Muscle layer of colon (tissue), 2 donors: ENCODE measurements at regions not wholly inside any gene's neighbourhood (a gene's known extent, or its start where the extent isn't known, plus 50 kb on each side); places are given as distances from the start of the nearest gene placed in this dataset.

Experiments used
- H3K27ac ChIP-seq: one replicate; pipeline ENCODE4 v1.7.0; 2013; ENCODE audit warnings: low read depth, mild to moderate bottlenecking, low read length, moderate library complexity
- H3K27me3 ChIP-seq, 2 donors: one replicate each; pipeline ENCODE4 v1.7.0; 2013; ENCODE audit warnings: low read length in 2 of 2, mild to moderate bottlenecking in 2 of 2; ENCODE audit not compliant: insufficient read depth in 2 of 2, control insufficient read depth in 1 of 2
- H3K36me3 ChIP-seq: one replicate; pipeline ENCODE4 v1.7.0; 2013; ENCODE audit warnings: mild to moderate bottlenecking, low read length; ENCODE audit not compliant: insufficient read depth
- H3K4me1 ChIP-seq: one replicate; pipeline ENCODE4 v1.7.0; 2013; ENCODE audit warnings: mild to moderate bottlenecking, low read length; ENCODE audit not compliant: insufficient read depth
- H3K4me3 ChIP-seq, 2 donors: one replicate each; pipeline ENCODE4 v1.7.0; 2013; ENCODE audit warnings: low read length in 2 of 2, low read depth in 1 of 2, mild to moderate bottlenecking in 1 of 2, moderate library complexity in 1 of 2
- H3K9ac ChIP-seq: one replicate; pipeline ENCODE4 v1.7.0; 2013; ENCODE audit warnings: low read length
- H3K9me3 ChIP-seq: one replicate; pipeline ENCODE4 v1.7.0; 2013; ENCODE audit warnings: mild to moderate bottlenecking, low read length
- donor health status: abdominal sarcoma.
- donor health status: Adenocarcinoma of cecum.

- no peak overlapping the region for H3K27ac ChIP-seq
- H3K9me3 ChIP-seq, result no peaks in the 10 kb centered on the region
- no peaks in the 10 kb centered on the region for H3K27me3 ChIP-seq
- no peak overlapping the region for H3K9ac ChIP-seq
- no peaks in the 10 kb centered on the region for H3K4me1 ChIP-seq
- H3K36me3 ChIP-seq, result no peaks in the 10 kb centered on the region
- no peak overlapping the region for H3K4me3 ChIP-seq
Measured at GRCh38 chr1:244212797-244213475, 161.9 kb downstream of the ZBTB18 start.

GRCh38 chr1:244214009-244214967, 163.2 kb downstream of the ZBTB18 start:
- Histone ChIP-seq H3K4me1 (no peaks in the 10 kb centered on the region), H3K27ac (no peak overlapping the region), H3K4me3 (no peak overlapping the region), H3K9ac (no peak overlapping the region), H3K27me3 (no peaks in the 10 kb centered on the region), H3K36me3 (no peaks in the 10 kb centered on the region), H3K9me3 (no peaks in the 10 kb centered on the region)

GRCh38 chr1:244216836-244217235, 165.8 kb downstream of the ZBTB18 start:
- H3K9me3 ChIP-seq, result no peaks in the 10 kb centered on the region
- H3K9ac ChIP-seq, result no peak overlapping the region
- H3K36me3 ChIP-seq, result no peaks in the 10 kb centered on the region
- no peaks in the 10 kb centered on the region for H3K4me1 ChIP-seq
- H3K27me3 ChIP-seq, result no peaks in the 10 kb centered on the region
- H3K27ac ChIP-seq, result no peak overlapping the region
- no peak overlapping the region for H3K4me3 ChIP-seq

- Histone ChIP-seq H3K27me3 (no peaks in the 10 kb centered on the region), H3K27ac (no peak overlapping the region), H3K9ac (no peak overlapping the region), H3K4me3 (no peak overlapping the region), H3K9me3 (no peaks in the 10 kb centered on the region), H3K36me3 (no peaks in the 10 kb centered on the region), H3K4me1 (no peaks in the 10 kb centered on the region)
Measured at GRCh38 chr1:244217711-244218110, 166.6 kb downstream of the ZBTB18 start.

- H3K27ac ChIP-seq, result no peak overlapping the region
- no peak overlapping the region for H3K4me3 ChIP-seq
Measured at GRCh38 chr1:244218220-244218619, 167.1 kb downstream of the ZBTB18 start.

GRCh38 chr1:244219149-244219548, 168.1 kb downstream of the ZBTB18 start:
- Histone ChIP-seq H3K27me3 (no peaks in the 10 kb centered on the region), H3K9me3 (no peaks in the 10 kb centered on the region), H3K9ac (no peak overlapping the region), H3K36me3 (no peaks in the 10 kb centered on the region), H3K27ac (no peak overlapping the region), H3K4me3 (no peak overlapping the region), H3K4me1 (no peaks in the 10 kb centered on the region)

More at GRCh38 chr1:244218220-244218619, 167.1 kb downstream of the ZBTB18 start:
- Histone ChIP-seq H3K4me1 (no peaks in the 10 kb centered on the region), H3K27me3 (no peaks in the 10 kb centered on the region), H3K9me3 (no peaks in the 10 kb centered on the region), H3K9ac (no peak overlapping the region), H3K36me3 (no peaks in the 10 kb centered on the region)

GRCh38 chr1:244219802-244220201, 168.7 kb downstream of the ZBTB18 start:
- H3K4me3 ChIP-seq, result no peak overlapping the region
- H3K4me1 ChIP-seq, result no peaks in the 10 kb centered on the region
- no peaks in the 10 kb centered on the region for H3K9me3 ChIP-seq
- no peak overlapping the region for H3K9ac ChIP-seq
- H3K27ac ChIP-seq, result no peak overlapping the region
- no peaks in the 10 kb centered on the region for H3K36me3 ChIP-seq
- H3K27me3 ChIP-seq, result no peaks in the 10 kb centered on the region

GRCh38 chr1:244220410-244220809, 169.3 kb downstream of the ZBTB18 start:
- H3K4me1 ChIP-seq, result no peaks in the 10 kb centered on the region
- H3K9me3 ChIP-seq, result no peaks in the 10 kb centered on the region
- H3K9ac ChIP-seq, result no peak overlapping the region
- no peak overlapping the region for H3K27ac ChIP-seq
- no peaks in the 10 kb centered on the region for H3K27me3 ChIP-seq
- no peaks in the 10 kb centered on the region for H3K36me3 ChIP-seq
- H3K4me3 ChIP-seq, result no peak overlapping the region

GRCh38 chr1:244221991-244222390, 170.9 kb downstream of the ZBTB18 start:
- H3K4me3 ChIP-seq, result no peak overlapping the region
- no peaks in the 10 kb centered on the region for H3K27me3 ChIP-seq
- no peak overlapping the region for H3K9ac ChIP-seq
- no peak overlapping the region for H3K27ac ChIP-seq
- H3K36me3 ChIP-seq, result no peaks in the 10 kb centered on the region
- no peaks in the 10 kb centered on the region for H3K9me3 ChIP-seq
- H3K4me1 ChIP-seq, result no peaks in the 10 kb centered on the region

GRCh38 chr1:244224487-244225430, 173.7 kb downstream of the ZBTB18 start:
- H3K9ac ChIP-seq, result no peak overlapping the region
- H3K9me3 ChIP-seq, result no peaks in the 10 kb centered on the region
- H3K4me3 ChIP-seq, result no peak overlapping the region
- no peaks in the 10 kb centered on the region for H3K36me3 ChIP-seq
- no peaks in the 10 kb centered on the region for H3K27me3 ChIP-seq
- H3K27ac ChIP-seq, result no peak overlapping the region
- H3K4me1 ChIP-seq, result no peaks in the 10 kb centered on the region

- no peaks in the 10 kb centered on the region for H3K4me1 ChIP-seq
- no peaks in the 10 kb centered on the region for H3K27me3 ChIP-seq
- H3K4me3 ChIP-seq, result no peak overlapping the region
- no peaks in the 10 kb centered on the region for H3K9me3 ChIP-seq
- H3K9ac ChIP-seq, result no peak overlapping the region
- H3K27ac ChIP-seq, result no peak overlapping the region
- no peaks in the 10 kb centered on the region for H3K36me3 ChIP-seq
Measured at GRCh38 chr1:244226435-244226834, 175.4 kb downstream of the ZBTB18 start.
